GM19099 (cell line): ENCODE measurements at regions not wholly inside any gene's neighbourhood (a gene's known extent, or its start where the extent isn't known, plus 50 kb on each side); places are given as distances from the start of the nearest gene placed in this dataset.

Experiments used
- POLR2A ChIP-seq: IDR thresholded peaks from 3 replicates; pipeline ENCODE4 v1.6.1; 2011; ENCODE audit warnings: low read depth; ENCODE audit not compliant: insufficient read length; ENCODE audit errors: extremely low read depth

- TF ChIP-seq POLR2A, result no peak
Observed at GRCh38 chr3:137693791-137694190, 70.3 kb upstream of the SOX14 start.

GRCh38 chr3:137694836-137695235, 69.3 kb upstream of the SOX14 start:
- TF ChIP-seq POLR2A, result no peak

- no peak for TF ChIP-seq POLR2A
Observed at GRCh38 chr3:137695351-137695750, 68.8 kb upstream of the SOX14 start.

- TF ChIP-seq POLR2A, result no peak
Observed at GRCh38 chr3:137709011-137709601, 55.0 kb upstream of the SOX14 start.
